Liver (tissue), 7 donors: ENCODE measurements at regions not wholly inside any gene's neighbourhood (a gene's known extent, or its start where the extent isn't known, plus 50 kb on each side); places are given as distances from the start of the nearest gene placed in this dataset.

Source experiments
- DNase-seq: peaks from one replicate; pipeline ENCODE4 v3.0.0-alpha.2; 2017; ENCODE audit warnings: low spot score
- H3K27ac ChIP-seq, 2 donors: one replicate each; pipeline ENCODE4 v1.7.0; 2013; ENCODE audit warnings: inconsistent platforms in 2 of 2, low read length in 2 of 2, control low read depth in 1 of 2, low read depth in 1 of 2, mild to moderate bottlenecking in 1 of 2
- H3K27me3 ChIP-seq, 4 donors: one replicate each; pipeline versions ENCODE4 v1.6.1 to v1.7.0; 2013; ENCODE audit warnings: low read length in 3 of 4, inconsistent platforms in 1 of 4, mild to moderate bottlenecking in 1 of 4, moderate library complexity in 1 of 4; ENCODE audit not compliant: control insufficient read depth in 4 of 4, insufficient read depth in 4 of 4
- H3K36me3 ChIP-seq, 4 donors: one replicate each; pipeline versions ENCODE4 v1.6.1 to v1.7.0; 2013; ENCODE audit warnings: low read length in 3 of 4, mild to moderate bottlenecking in 3 of 4, low read depth in 1 of 4, moderate library complexity in 1 of 4; ENCODE audit not compliant: control insufficient read depth in 4 of 4, insufficient read depth in 3 of 4
- H3K4me1 ChIP-seq, 4 donors: one replicate each; pipeline versions ENCODE4 v1.6.1 to v1.7.0; 2013; ENCODE audit warnings: low read length in 3 of 4, mild to moderate bottlenecking in 3 of 4, moderate library complexity in 1 of 4; ENCODE audit not compliant: control insufficient read depth in 4 of 4, insufficient read depth in 4 of 4
- H3K4me3 ChIP-seq, 3 donors: one replicate each; pipeline versions ENCODE4 v1.6.1 to v1.7.0; 2013; ENCODE audit warnings: low read length in 3 of 3, control low read depth in 1 of 3, low read depth in 1 of 3, mild to moderate bottlenecking in 1 of 3
- H3K9ac ChIP-seq, 2 donors: one replicate each; pipeline ENCODE4 v1.7.0; 2013; ENCODE audit warnings: low read length in 2 of 2, mild to moderate bottlenecking in 2 of 2, moderate library complexity in 2 of 2, control low read depth in 1 of 2, low read depth in 1 of 2
- H3K9me3 ChIP-seq, 4 donors: one replicate each; pipeline versions ENCODE4 v1.6.1 to v1.7.0; 2013; ENCODE audit warnings: low read length in 3 of 4; ENCODE audit not compliant: control insufficient read depth in 4 of 4
- ATF3 ChIP-seq: IDR thresholded peaks from 2 replicates; pipeline ENCODE4 v1.6.1; 2016; ENCODE audit warnings: antibody characterized with exemption
- EGR1 ChIP-seq, 2 donors: IDR thresholded peaks; 2 replicates each; pipeline ENCODE4 v1.6.1; 2016 to 2018; ENCODE audit warnings: antibody characterized with exemption in 2 of 2, low read depth in 2 of 2
- FOXA1 ChIP-seq: IDR thresholded peaks from 2 replicates; pipeline ENCODE4 v1.6.1; 2016; ENCODE audit warnings: antibody characterized with exemption
- HNF4A ChIP-seq, 2 donors: conservative IDR thresholded peaks; 2 replicates each; pipeline ENCODE4 v1.6.1; 2016; ENCODE audit warnings: antibody characterized with exemption in 2 of 2, mild to moderate bottlenecking in 2 of 2
- HNF4G ChIP-seq: IDR thresholded peaks from 2 replicates; pipeline ENCODE4 v1.6.1; 2016; ENCODE audit warnings: antibody characterized with exemption
- JUND ChIP-seq, 2 donors: IDR thresholded peaks; 2 replicates each; pipeline ENCODE4 v1.6.1; 2016; ENCODE audit warnings: antibody characterized with exemption in 2 of 2
- NR2F2 ChIP-seq: IDR thresholded peaks from 2 replicates; pipeline ENCODE4 v1.6.1; 2016; ENCODE audit warnings: antibody characterized with exemption
- RAD21 ChIP-seq, 2 donors: IDR thresholded peaks; 2 replicates each; pipeline ENCODE4 v1.6.1; 2016; ENCODE audit warnings: antibody characterized with exemption in 2 of 2, mild to moderate bottlenecking in 2 of 2
- REST ChIP-seq: IDR thresholded peaks from 2 replicates; pipeline ENCODE4 v1.6.1; 2016; ENCODE audit warnings: antibody characterized with exemption, mild to moderate bottlenecking
- RXRA ChIP-seq, 2 donors: IDR thresholded peaks; 2 replicates each; pipeline ENCODE4 v1.6.1; 2017 to 2018; ENCODE audit warnings: antibody characterized with exemption in 2 of 2, mild to moderate bottlenecking in 1 of 2
- TAF1 ChIP-seq: conservative IDR thresholded peaks from 2 replicates; pipeline ENCODE4 v1.6.1; 2016; ENCODE audit warnings: antibody characterized with exemption, mild to moderate bottlenecking
- YY1 ChIP-seq: IDR thresholded peaks from 2 replicates; pipeline ENCODE4 v1.6.1; 2016; ENCODE audit warnings: antibody characterized with exemption, mild to moderate bottlenecking
- WGBS: extraction: QIAGEN DNeasy Blood & Tissue Kit; methylation state at CpG from one replicate; pipeline ENCODE4 v1.1.7; 2013; 5-methylcytosine and 5-hydroxymethylcytosine counted together
- donor health status: healthy.
- donor health status: healthy.
- donor health status: healthy.
- donor health status: healthy.

GRCh38 chr6:98516206-98516605 lies 318.2 kb upstream of the POU3F2 start:
- no peaks in the 10 kb centered on the region for H3K36me3 ChIP-seq
- H3K9me3 ChIP-seq: no peaks in the 10 kb centered on the region
- no peak for DNase-seq
- 61% methylated on average over 2 of the region's 2 CpGs for WGBS
- H3K4me3 ChIP-seq: no peak overlapping the region
- no peak overlapping the region for H3K27ac ChIP-seq
- H3K9ac ChIP-seq: no peak overlapping the region
- H3K27me3 ChIP-seq: no peaks in the 10 kb centered on the region
- H3K4me1 ChIP-seq: no peaks in the 10 kb centered on the region
- TF ChIP-seq HNF4G (no peak), NR2F2 (no peak), TAF1 (no peak), RAD21 (IDR thresholded peaks at IDR 0.05) (no peak), JUND (IDR thresholded peaks at IDR 0.05) (no peak)

- no peaks in the 10 kb centered on the region for H3K4me1 ChIP-seq
- no peaks in the 10 kb centered on the region for H3K27me3 ChIP-seq
- H3K9ac ChIP-seq: no peak overlapping the region
- H3K4me3 ChIP-seq: no peak overlapping the region
- TF ChIP-seq NR2F2: no peak
- no peak for TF ChIP-seq HNF4A (conservative IDR thresholded peaks at IDR 0.05)
- no peak for TF ChIP-seq YY1
- no peak for TF ChIP-seq RXRA (IDR thresholded peaks at IDR 0.05)
- WGBS: 35% methylated on average over 4 of the region's 4 CpGs
- no peaks in the 10 kb centered on the region for H3K36me3 ChIP-seq
- no peaks in the 10 kb centered on the region for H3K9me3 ChIP-seq
- DNase-seq: no peak
- H3K27ac ChIP-seq: no peak overlapping the region
Measured at GRCh38 chr6:98516866-98517265, 317.5 kb upstream of the POU3F2 start.

GRCh38 chr6:98525860-98526259 lies 308.5 kb upstream of the POU3F2 start:
- no peaks in the 10 kb centered on the region for H3K36me3 ChIP-seq
- 21% methylated on average over 3 of the region's 3 CpGs for WGBS

More at GRCh38 chr6:98525860-98526259, 308.5 kb upstream of the POU3F2 start:
- no peak for DNase-seq
- H3K9me3 ChIP-seq: no peaks in the 10 kb centered on the region
- no peaks in the 10 kb centered on the region for H3K4me1 ChIP-seq
- H3K27ac ChIP-seq: no peak overlapping the region
- no peaks in the 10 kb centered on the region for H3K27me3 ChIP-seq
- no peak overlapping the region for H3K4me3 ChIP-seq
- TF ChIP-seq TAF1 (no peak), EGR1 (IDR thresholded peaks at IDR 0.05; ENCODE audit: low read depth in 2 of 2) (no peak), ATF3 (no peak), FOXA1 (no peak), REST (no peak)
- H3K9ac ChIP-seq: no peak overlapping the region
